Esophagus squamous epithelium (tissue), 4 donors: ENCODE measurements at regions not wholly inside any gene's neighbourhood (a gene's known extent, or its start where the extent isn't known, plus 50 kb on each side); places are given as distances from the start of the nearest gene placed in this dataset.

Experiments
- CTCF ChIP-seq, 6 experiments: fragments of 450-650 bp in 4 of 6; fragments of 200-600 bp in 2 of 6; sonication (generic) in 2 of 6; IDR thresholded peaks; one replicate each; pipeline ENCODE4 v1.5.1; 2016 to 2019; ENCODE audit warnings: antibody characterized with exemption in 6 of 6, mild to moderate bottlenecking in 4 of 6, moderate library complexity in 4 of 6
- POLR2A ChIP-seq, 4 donors: fragments of 450-650 bp; IDR thresholded peaks; one replicate each; pipeline ENCODE4 v1.6.1; 2017; ENCODE audit warnings: antibody characterized with exemption in 4 of 4, mild to moderate bottlenecking in 4 of 4, moderate library complexity in 3 of 4

GRCh38 chr18:77905011-77905410 is 655.4 kb downstream of the GALR1 start:
- no peak for TF ChIP-seq CTCF (IDR thresholded peaks at IDR 0.05)
- no peak for TF ChIP-seq POLR2A (IDR thresholded peaks at IDR 0.05)
